GM19351 (cell line): ENCODE measurements at regions not wholly inside any gene's neighbourhood (a gene's known extent, or its start where the extent isn't known, plus 50 kb on each side); places are given as distances from the start of the nearest gene placed in this dataset.
"Not testable (repeated sequence)": the region's sequence is repeated elsewhere in the genome, so short reads cannot be mapped to it uniquely, and the experiment has no call there.

Experiments used
- ATAC-seq: cut with Tn5 transposase; IDR thresholded peaks from one replicate; pipeline ENCODE4 v1.9.1; 2021; ENCODE audit warnings: mild to moderate bottlenecking, moderate library complexity; ENCODE audit not compliant: unreplicated experiment

GRCh38 chr17:26936645-26937044 lies 357.3 kb upstream of the WSB1 start:
- not testable (repeated sequence) for ATAC-seq

GRCh38 chr17:26937750-26938322 lies 356.1 kb upstream of the WSB1 start:
- ATAC-seq, result not testable (repeated sequence)

GRCh38 chr17:26939755-26940154 lies 354.2 kb upstream of the WSB1 start:
- ATAC-seq, result not testable (repeated sequence)

GRCh38 chr17:26940587-26940986 lies 353.3 kb upstream of the WSB1 start:
- ATAC-seq, result not testable (repeated sequence)

- no peak for ATAC-seq
These were observed 331.4 kb upstream of the WSB1 start for GRCh38 chr17:26962255-26963162.

GRCh38 chr17:26963163-26963503 lies 330.8 kb upstream of the WSB1 start:
- ATAC-seq, result no peak

- not testable (repeated sequence) for ATAC-seq
These were observed 327.9 kb upstream of the WSB1 start for GRCh38 chr17:26965898-26966624.

- ATAC-seq, result not testable (repeated sequence)
These were observed 327.2 kb upstream of the WSB1 start for GRCh38 chr17:26966625-26967179.

GRCh38 chr17:26981845-26982425 lies 312.0 kb upstream of the WSB1 start:
- not testable (repeated sequence) for ATAC-seq

- not testable (repeated sequence) for ATAC-seq
These were observed 311.4 kb upstream of the WSB1 start for GRCh38 chr17:26982563-26982962.

- not testable (repeated sequence) for ATAC-seq
These were observed 306.1 kb upstream of the WSB1 start for GRCh38 chr17:26987851-26988250.

GRCh38 chr17:26994648-26995047 lies 299.3 kb upstream of the WSB1 start:
- ATAC-seq, result not testable (repeated sequence)

- ATAC-seq, result not testable (repeated sequence)
These were observed 297.6 kb upstream of the WSB1 start for GRCh38 chr17:26996146-26996916.

- not testable (repeated sequence) for ATAC-seq
These were observed 286.0 kb upstream of the WSB1 start for GRCh38 chr17:27007734-27008531.

GRCh38 chr17:27009087-27009486 lies 284.8 kb upstream of the WSB1 start:
- no peak for ATAC-seq

GRCh38 chr17:27010138-27010537 lies 283.8 kb upstream of the WSB1 start:
- ATAC-seq, result not testable (repeated sequence)

GRCh38 chr17:27030552-27030951 lies 263.4 kb upstream of the WSB1 start:
- not testable (repeated sequence) for ATAC-seq

GRCh38 chr17:27038676-27039075 lies 255.2 kb upstream of the WSB1 start:
- ATAC-seq, result no peak

GRCh38 chr17:27045039-27045438 lies 248.9 kb upstream of the WSB1 start:
- ATAC-seq, result not testable (repeated sequence)
